HEK293 (cell line): ENCODE measurements at regions not wholly inside any gene's neighbourhood (a gene's known extent, or its start where the extent isn't known, plus 50 kb on each side); places are given as distances from the start of the nearest gene placed in this dataset.

ENCODE experiments used
- CTCF ChIA-PET: fragments of 350-600 bp; formaldehyde crosslinking; extraction: SDS; loops from one replicate; lab custom pipeline; 2021; ENCODE audit warnings: antibody characterized with exemption; lab: Yijun Ruan, JAX
- POLR2A ChIA-PET: fragments of 300-600 bp; formaldehyde crosslinking; extraction: SDS; loops from one replicate; lab custom pipeline; 2020; ENCODE audit warnings: antibody characterized with exemption, inconsistent platforms; lab: Yijun Ruan, JAX
- H3K27ac ChIP-seq: fragments of 200-500 bp; sonication (Bioruptor generic); 2 replicates; pipeline ENCODE4 v1.5.1; 2014; ENCODE audit warnings: low read depth, low read length, control low read depth, inconsistent platforms; ENCODE audit errors: extremely low read depth
- H3K36me3 ChIP-seq, 2 experiments: fragments of 200-500 bp in 1 of 2; sonication (Bioruptor generic) in 1 of 2; 1 replicate in 1 of 2; 2 replicates in 1 of 2; pipeline ENCODE4 v1.5.1; 2014 to 2017; ENCODE audit warnings: inconsistent platforms in 2 of 2, low read length in 2 of 2; ENCODE audit not compliant: control insufficient read depth in 2 of 2, insufficient read depth in 1 of 2
- H3K4me1 ChIP-seq: fragments of 200-500 bp; sonication (Bioruptor generic); 2 replicates; pipeline ENCODE4 v1.5.1; 2014; ENCODE audit warnings: mild to moderate bottlenecking, low read length, inconsistent platforms; ENCODE audit not compliant: control insufficient read depth, insufficient read depth
- H3K4me3 ChIP-seq: 2 replicates; pipeline ENCODE4 v1.5.1; 2011; ENCODE audit warnings: low read depth, mild to moderate bottlenecking, control low read depth, low read length, moderate library complexity
- H3K9me3 ChIP-seq: fragments of 200-500 bp; sonication (Bioruptor generic); 2 replicates; pipeline ENCODE4 v1.5.1; 2014; ENCODE audit warnings: low read depth, low read length, inconsistent platforms; ENCODE audit not compliant: control insufficient read depth, insufficient read depth
- GLI4 ChIP-seq: fragments of 450-650 bp; formaldehyde crosslinking; IDR thresholded peaks from 2 replicates; pipeline ENCODE4 v1.5.1; 2016; ENCODE audit warnings: missing biosample characterization, missing genetic modification characterization
- KLF9 ChIP-seq: fragments of 450-650 bp; formaldehyde crosslinking; IDR thresholded peaks from 2 replicates; pipeline ENCODE4 v1.5.1; 2016; ENCODE audit warnings: missing biosample characterization, missing genetic modification characterization, low read depth
- YY2 ChIP-seq: fragments of 450-650 bp; formaldehyde crosslinking; IDR thresholded peaks from 2 replicates; pipeline ENCODE4 v1.5.1; 2016; ENCODE audit warnings: missing biosample characterization, missing genetic modification characterization
- ZBTB1 ChIP-seq: fragments of 450-650 bp; formaldehyde crosslinking; IDR thresholded peaks from 2 replicates; pipeline ENCODE4 v1.5.1; 2016; ENCODE audit warnings: missing biosample characterization, missing genetic modification characterization
- ZFP3 ChIP-seq: fragments of 450-650 bp; formaldehyde crosslinking; IDR thresholded peaks from 2 replicates; pipeline ENCODE4 v1.5.1; 2016; ENCODE audit warnings: low read depth, missing biosample characterization, missing genetic modification characterization
- ZFP41 ChIP-seq: fragments of 450-650 bp; formaldehyde crosslinking; IDR thresholded peaks from 2 replicates; pipeline ENCODE4 v1.5.1; 2016; ENCODE audit warnings: missing biosample characterization, missing genetic modification characterization, borderline replicate concordance
- ZNF112 ChIP-seq: fragments of 450-650 bp; formaldehyde crosslinking; IDR thresholded peaks from 2 replicates; pipeline ENCODE4 v1.5.0; 2017; ENCODE audit warnings: missing biosample characterization, missing genetic modification characterization
- ZNF133 ChIP-seq: fragments of 450-650 bp; formaldehyde crosslinking; IDR thresholded peaks from 2 replicates; pipeline ENCODE4 v1.5.1; 2016; ENCODE audit warnings: missing biosample characterization, missing genetic modification characterization
- ZNF214 ChIP-seq: fragments of 450-650 bp; formaldehyde crosslinking; IDR thresholded peaks from 2 replicates; pipeline ENCODE4 v1.5.1; 2017; ENCODE audit warnings: missing biosample characterization, mild to moderate bottlenecking, missing genetic modification characterization, borderline replicate concordance
- ZNF248 ChIP-seq: fragments of 450-650 bp; formaldehyde crosslinking; IDR thresholded peaks from 2 replicates; pipeline ENCODE4 v1.5.1; 2017; ENCODE audit warnings: missing biosample characterization, missing genetic modification characterization
- ZNF341 ChIP-seq: fragments of 450-650 bp; formaldehyde crosslinking; IDR thresholded peaks from 2 replicates; pipeline ENCODE4; 2016; ENCODE audit warnings: low read depth, missing biosample characterization, missing genetic modification characterization
- ZNF350 ChIP-seq: fragments of 450-650 bp; formaldehyde crosslinking; IDR thresholded peaks from 2 replicates; pipeline ENCODE4 v1.5.0; 2017; ENCODE audit warnings: missing biosample characterization, mild to moderate bottlenecking, missing genetic modification characterization
- ZNF426 ChIP-seq: fragments of 450-650 bp; formaldehyde crosslinking; IDR thresholded peaks from 2 replicates; pipeline ENCODE4 v1.5.1; 2017; ENCODE audit warnings: missing biosample characterization, missing genetic modification characterization, mild to moderate bottlenecking, inconsistent platforms, moderate library complexity
- ZNF48 ChIP-seq: fragments of 450-650 bp; formaldehyde crosslinking; IDR thresholded peaks from 2 replicates; pipeline ENCODE4 v1.5.1; 2016; ENCODE audit warnings: missing biosample characterization, missing genetic modification characterization
- ZNF514 ChIP-seq: fragments of 450-650 bp; formaldehyde crosslinking; IDR thresholded peaks from 2 replicates; pipeline ENCODE4 v1.5.1; 2016; ENCODE audit warnings: missing biosample characterization, missing genetic modification characterization
- ZNF654 ChIP-seq: fragments of 450-650 bp; formaldehyde crosslinking; IDR thresholded peaks from 2 replicates; pipeline ENCODE4 v1.5.1; 2016; ENCODE audit warnings: low read depth, missing biosample characterization, missing genetic modification characterization
- ZNF776 ChIP-seq: fragments of 450-650 bp; formaldehyde crosslinking; IDR thresholded peaks from 2 replicates; pipeline ENCODE4 v1.5.0; 2017; ENCODE audit warnings: missing biosample characterization, missing genetic modification characterization, borderline replicate concordance
- ZNF791 ChIP-seq: fragments of 450-650 bp; formaldehyde crosslinking; IDR thresholded peaks from 2 replicates; pipeline ENCODE4 v1.5.1; 2016; ENCODE audit warnings: missing biosample characterization, missing genetic modification characterization
- ZNF837 ChIP-seq: fragments of 450-650 bp; formaldehyde crosslinking; IDR thresholded peaks from 2 replicates; pipeline ENCODE4 v1.5.1; 2016; ENCODE audit warnings: missing biosample characterization, missing genetic modification characterization
- TF ChIP-seq, protein P1 (sequence below): fragments of 450-650 bp; formaldehyde crosslinking; IDR thresholded peaks from 2 replicates; pipeline ENCODE4 v1.5.1; 2016; ENCODE audit warnings: missing biosample characterization, missing genetic modification characterization
- TF ChIP-seq, protein P2 (sequence below): fragments of 450-650 bp; formaldehyde crosslinking; IDR thresholded peaks from 2 replicates; pipeline ENCODE4 v1.5.1; 2016; ENCODE audit warnings: missing biosample characterization, missing genetic modification characterization
- TF ChIP-seq, protein P3 (sequence below): fragments of 450-650 bp; formaldehyde crosslinking; IDR thresholded peaks from 2 replicates; pipeline ENCODE4 v1.5.1; 2016; ENCODE audit warnings: missing biosample characterization, missing genetic modification characterization
- TF ChIP-seq, protein P4 (sequence below): fragments of 450-650 bp; formaldehyde crosslinking; IDR thresholded peaks from 2 replicates; pipeline ENCODE4 v1.5.1; 2016; ENCODE audit warnings: missing biosample characterization, missing genetic modification characterization
- TF ChIP-seq, protein P5 (sequence below): fragments of 450-650 bp; formaldehyde crosslinking; IDR thresholded peaks from 2 replicates; pipeline ENCODE4 v1.5.1; 2017; ENCODE audit warnings: missing biosample characterization, missing genetic modification characterization
- TF ChIP-seq, protein P6 (sequence below): fragments of 450-650 bp; formaldehyde crosslinking; IDR thresholded peaks from 2 replicates; pipeline ENCODE4 v1.5.1; 2017; ENCODE audit warnings: missing biosample characterization, missing genetic modification characterization

DNA sequence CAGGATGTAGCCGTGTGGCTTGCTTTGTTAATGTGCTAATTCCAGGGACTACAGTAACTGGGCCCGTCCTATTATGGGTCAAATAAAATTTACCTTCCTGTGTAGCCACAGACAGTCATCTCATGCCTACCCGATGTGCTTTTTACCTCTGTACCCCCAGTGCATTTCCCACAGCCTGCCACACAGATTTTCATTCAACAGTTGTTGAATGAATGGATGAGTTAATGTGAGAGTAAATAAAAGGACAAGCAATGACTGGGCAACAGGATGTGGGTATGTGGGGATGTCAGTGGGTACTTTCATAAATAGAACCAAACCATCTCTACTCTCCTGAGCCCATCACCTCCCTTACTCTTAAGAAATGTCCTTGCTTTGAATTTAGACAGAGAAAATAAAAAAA is 441.2 kb upstream of the ZNF462 start (continued):
- TF ChIP-seq, protein P1, sequence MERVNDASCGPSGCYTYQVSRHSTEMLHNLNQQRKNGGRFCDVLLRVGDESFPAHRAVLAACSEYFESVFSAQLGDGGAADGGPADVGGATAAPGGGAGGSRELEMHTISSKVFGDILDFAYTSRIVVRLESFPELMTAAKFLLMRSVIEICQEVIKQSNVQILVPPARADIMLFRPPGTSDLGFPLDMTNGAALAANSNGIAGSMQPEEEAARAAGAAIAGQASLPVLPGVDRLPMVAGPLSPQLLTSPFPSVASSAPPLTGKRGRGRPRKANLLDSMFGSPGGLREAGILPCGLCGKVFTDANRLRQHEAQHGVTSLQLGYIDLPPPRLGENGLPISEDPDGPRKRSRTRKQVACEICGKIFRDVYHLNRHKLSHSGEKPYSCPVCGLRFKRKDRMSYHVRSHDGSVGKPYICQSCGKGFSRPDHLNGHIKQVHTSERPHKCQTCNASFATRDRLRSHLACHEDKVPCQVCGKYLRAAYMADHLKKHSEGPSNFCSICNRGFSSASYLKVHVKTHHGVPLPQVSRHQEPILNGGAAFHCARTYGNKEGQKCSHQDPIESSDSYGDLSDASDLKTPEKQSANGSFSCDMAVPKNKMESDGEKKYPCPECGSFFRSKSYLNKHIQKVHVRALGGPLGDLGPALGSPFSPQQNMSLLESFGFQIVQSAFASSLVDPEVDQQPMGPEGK = no peak
- TF ChIP-seq ZNF48 (tag by site-specific recombination) (no peak), ZNF791 (no peak), ZNF776 (tag by site-specific recombination) (no peak), GLI4 (tag by site-specific recombination) (no peak), ZNF350 (no peak), ZNF248 (tag by site-specific recombination) (no peak)
- TF ChIP-seq, protein P2, sequence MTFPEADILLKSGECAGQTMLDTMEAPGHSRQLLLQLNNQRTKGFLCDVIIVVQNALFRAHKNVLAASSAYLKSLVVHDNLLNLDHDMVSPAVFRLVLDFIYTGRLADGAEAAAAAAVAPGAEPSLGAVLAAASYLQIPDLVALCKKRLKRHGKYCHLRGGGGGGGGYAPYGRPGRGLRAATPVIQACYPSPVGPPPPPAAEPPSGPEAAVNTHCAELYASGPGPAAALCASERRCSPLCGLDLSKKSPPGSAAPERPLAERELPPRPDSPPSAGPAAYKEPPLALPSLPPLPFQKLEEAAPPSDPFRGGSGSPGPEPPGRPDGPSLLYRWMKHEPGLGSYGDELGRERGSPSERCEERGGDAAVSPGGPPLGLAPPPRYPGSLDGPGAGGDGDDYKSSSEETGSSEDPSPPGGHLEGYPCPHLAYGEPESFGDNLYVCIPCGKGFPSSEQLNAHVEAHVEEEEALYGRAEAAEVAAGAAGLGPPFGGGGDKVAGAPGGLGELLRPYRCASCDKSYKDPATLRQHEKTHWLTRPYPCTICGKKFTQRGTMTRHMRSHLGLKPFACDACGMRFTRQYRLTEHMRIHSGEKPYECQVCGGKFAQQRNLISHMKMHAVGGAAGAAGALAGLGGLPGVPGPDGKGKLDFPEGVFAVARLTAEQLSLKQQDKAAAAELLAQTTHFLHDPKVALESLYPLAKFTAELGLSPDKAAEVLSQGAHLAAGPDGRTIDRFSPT (tag by site-specific recombination) = no peak

DNA sequence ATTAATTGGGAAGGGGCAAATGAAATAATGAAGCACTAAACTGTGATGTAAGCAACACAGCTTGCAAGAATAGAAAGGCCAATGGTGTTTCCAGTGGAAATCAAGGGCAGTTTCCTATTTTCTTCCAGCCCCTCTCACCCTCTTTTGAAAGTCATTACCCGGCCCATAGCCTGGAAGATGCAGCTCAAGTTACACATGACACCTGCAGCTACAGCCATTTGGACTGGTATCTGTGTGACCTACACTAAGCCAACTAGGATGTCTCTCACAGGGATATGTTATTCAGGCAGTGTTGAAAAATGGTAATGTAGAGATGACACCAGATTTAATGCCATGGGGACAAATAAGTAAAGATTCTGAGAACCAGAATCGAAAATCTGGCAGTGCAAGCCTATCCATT is 439.4 kb upstream of the ZNF462 start:
- no peaks in the 10 kb centered on the region for H3K4me1 ChIP-seq
- POLR2A ChIA-PET = no interaction called here
- CTCF ChIA-PET = no interaction called here
- no peak for TF ChIP-seq ZNF837 (tag by site-specific recombination)
- no peak for TF ChIP-seq ZNF133
- TF ChIP-seq ZBTB1 (tag by site-specific recombination) = no peak
- TF ChIP-seq, protein P3, sequence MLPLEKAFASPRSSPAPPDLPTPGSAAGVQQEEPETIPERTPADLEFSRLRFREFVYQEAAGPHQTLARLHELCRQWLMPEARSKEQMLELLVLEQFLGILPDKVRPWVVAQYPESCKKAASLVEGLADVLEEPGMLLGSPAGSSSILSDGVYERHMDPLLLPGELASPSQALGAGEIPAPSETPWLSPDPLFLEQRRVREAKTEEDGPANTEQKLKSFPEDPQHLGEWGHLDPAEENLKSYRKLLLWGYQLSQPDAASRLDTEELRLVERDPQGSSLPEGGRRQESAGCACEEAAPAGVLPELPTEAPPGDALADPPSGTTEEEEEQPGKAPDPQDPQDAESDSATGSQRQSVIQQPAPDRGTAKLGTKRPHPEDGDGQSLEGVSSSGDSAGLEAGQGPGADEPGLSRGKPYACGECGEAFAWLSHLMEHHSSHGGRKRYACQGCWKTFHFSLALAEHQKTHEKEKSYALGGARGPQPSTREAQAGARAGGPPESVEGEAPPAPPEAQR (tag by site-specific recombination) = no peak
- no peak for TF ChIP-seq ZNF654 (tag by site-specific recombination)
- no peak for TF ChIP-seq ZNF514
- TF ChIP-seq, protein P4, sequence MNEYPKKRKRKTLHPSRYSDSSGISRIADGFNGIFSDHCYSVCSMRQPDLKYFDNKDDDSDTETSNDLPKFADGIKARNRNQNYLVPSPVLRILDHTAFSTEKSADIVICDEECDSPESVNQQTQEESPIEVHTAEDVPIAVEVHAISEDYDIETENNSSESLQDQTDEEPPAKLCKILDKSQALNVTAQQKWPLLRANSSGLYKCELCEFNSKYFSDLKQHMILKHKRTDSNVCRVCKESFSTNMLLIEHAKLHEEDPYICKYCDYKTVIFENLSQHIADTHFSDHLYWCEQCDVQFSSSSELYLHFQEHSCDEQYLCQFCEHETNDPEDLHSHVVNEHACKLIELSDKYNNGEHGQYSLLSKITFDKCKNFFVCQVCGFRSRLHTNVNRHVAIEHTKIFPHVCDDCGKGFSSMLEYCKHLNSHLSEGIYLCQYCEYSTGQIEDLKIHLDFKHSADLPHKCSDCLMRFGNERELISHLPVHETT (tag by site-specific recombination) = no peak
- no peak for TF ChIP-seq ZNF214
- no peak for TF ChIP-seq KLF9 (tag by site-specific recombination)
- no peak for TF ChIP-seq ZFP41
- TF ChIP-seq ZFP3 = no peak
- TF ChIP-seq ZNF426 (tag by site-specific recombination) = no peak
- no peak for TF ChIP-seq YY2 (tag by site-specific recombination)
- no peak for TF ChIP-seq ZNF112
- TF ChIP-seq, protein P5, sequence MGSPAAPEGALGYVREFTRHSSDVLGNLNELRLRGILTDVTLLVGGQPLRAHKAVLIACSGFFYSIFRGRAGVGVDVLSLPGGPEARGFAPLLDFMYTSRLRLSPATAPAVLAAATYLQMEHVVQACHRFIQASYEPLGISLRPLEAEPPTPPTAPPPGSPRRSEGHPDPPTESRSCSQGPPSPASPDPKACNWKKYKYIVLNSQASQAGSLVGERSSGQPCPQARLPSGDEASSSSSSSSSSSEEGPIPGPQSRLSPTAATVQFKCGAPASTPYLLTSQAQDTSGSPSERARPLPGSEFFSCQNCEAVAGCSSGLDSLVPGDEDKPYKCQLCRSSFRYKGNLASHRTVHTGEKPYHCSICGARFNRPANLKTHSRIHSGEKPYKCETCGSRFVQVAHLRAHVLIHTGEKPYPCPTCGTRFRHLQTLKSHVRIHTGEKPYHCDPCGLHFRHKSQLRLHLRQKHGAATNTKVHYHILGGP (tag by site-specific recombination) = no peak
- TF ChIP-seq, protein P6, sequence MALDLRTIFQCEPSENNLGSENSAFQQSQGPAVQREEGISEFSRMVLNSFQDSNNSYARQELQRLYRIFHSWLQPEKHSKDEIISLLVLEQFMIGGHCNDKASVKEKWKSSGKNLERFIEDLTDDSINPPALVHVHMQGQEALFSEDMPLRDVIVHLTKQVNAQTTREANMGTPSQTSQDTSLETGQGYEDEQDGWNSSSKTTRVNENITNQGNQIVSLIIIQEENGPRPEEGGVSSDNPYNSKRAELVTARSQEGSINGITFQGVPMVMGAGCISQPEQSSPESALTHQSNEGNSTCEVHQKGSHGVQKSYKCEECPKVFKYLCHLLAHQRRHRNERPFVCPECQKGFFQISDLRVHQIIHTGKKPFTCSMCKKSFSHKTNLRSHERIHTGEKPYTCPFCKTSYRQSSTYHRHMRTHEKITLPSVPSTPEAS (tag by site-specific recombination) = no peak
- TF ChIP-seq ZNF341 = no peak
- no peak overlapping the region for H3K4me3 ChIP-seq
- H3K9me3 ChIP-seq = no peaks in the 10 kb centered on the region
- no peaks in the 10 kb centered on the region for H3K36me3 ChIP-seq
- H3K27ac ChIP-seq = no peak overlapping the region
